Ammon's horn (tissue), 1 donor: ENCODE measurements at regions not wholly inside any gene's neighbourhood (a gene's known extent, or its start where the extent isn't known, plus 50 kb on each side); places are given as distances from the start of the nearest gene placed in this dataset.

Experiments
- DNase-seq: peaks from one replicate; pipeline ENCODE4 v3.0.0-alpha.2; 2016; ENCODE audit warnings: low spot score

- DNase-seq = no peak
Measured at GRCh38 chr2:11953258-11953657, 206.8 kb downstream of the LPIN1 start.

- DNase-seq = no peak
Measured at GRCh38 chr2:11955314-11955713, 208.9 kb downstream of the LPIN1 start.

GRCh38 chr2:11955884-11956291 lies 209.5 kb downstream of the LPIN1 start:
- DNase-seq = peak; percentile 14

GRCh38 chr2:11962707-11963328 lies 216.4 kb downstream of the LPIN1 start:
- DNase-seq = no peak

GRCh38 chr2:11963966-11964365 lies 217.5 kb downstream of the LPIN1 start:
- no peak for DNase-seq

- no peak for DNase-seq
Measured at GRCh38 chr2:11967946-11968465, 221.6 kb downstream of the LPIN1 start.

- no peak for DNase-seq
Measured at GRCh38 chr2:11968521-11968920, 222.1 kb downstream of the LPIN1 start.

- no peak for DNase-seq
Measured at GRCh38 chr2:11969774-11970173, 223.3 kb downstream of the LPIN1 start.

GRCh38 chr2:11974573-11974972 lies 228.1 kb downstream of the LPIN1 start:
- no peak for DNase-seq

- DNase-seq = no peak
Measured at GRCh38 chr2:11975373-11975772, 228.9 kb downstream of the LPIN1 start.

GRCh38 chr2:11976073-11976472 lies 229.6 kb downstream of the LPIN1 start:
- no peak for DNase-seq

GRCh38 chr2:11977766-11978524 lies 231.5 kb downstream of the LPIN1 start:
- DNase-seq = no peak

- DNase-seq = no peak
Measured at GRCh38 chr2:11980809-11981208, 234.4 kb downstream of the LPIN1 start.

GRCh38 chr2:11983401-11983800 lies 237.0 kb downstream of the LPIN1 start:
- DNase-seq = no peak

GRCh38 chr2:11983870-11984269 lies 237.4 kb downstream of the LPIN1 start:
- DNase-seq = no peak

GRCh38 chr2:11984316-11985158 lies 238.1 kb downstream of the LPIN1 start:
- no peak for DNase-seq

- no peak for DNase-seq
Measured at GRCh38 chr2:11985817-11986566, 239.6 kb downstream of the LPIN1 start.

- DNase-seq = no peak
Measured at GRCh38 chr2:11987151-11987550, 240.7 kb downstream of the LPIN1 start.

- DNase-seq = no peak
Measured at GRCh38 chr2:11988691-11989353, 242.4 kb downstream of the LPIN1 start.

- DNase-seq = no peak
Measured at GRCh38 chr2:11989354-11989703, 242.9 kb downstream of the LPIN1 start.

GRCh38 chr2:11990576-11990975 lies 244.1 kb downstream of the LPIN1 start:
- DNase-seq = no peak
